ENCODE measurements at regions not wholly inside any gene's neighbourhood (a gene's known extent, or its start where the extent isn't known, plus 50 kb on each side); places are given as distances from the start of the nearest gene placed in this dataset.

- TF ChIP-seq CTCF (IDR thresholded peaks at IDR 0.05) (peak; percentile 30 to 83 (median 48)), POLR2AphosphoS5 (IDR thresholded peaks at IDR 0.05) (no peak), POLR2A (IDR thresholded peaks at IDR 0.05) (no peak)
These were observed 150.5 kb upstream of the VKORC1L1 start for GRCh38 chr7:65722361-65722792.

Measured in prostate gland (tissue), 2 donors.